ENCODE measurements at regions not wholly inside any gene's neighbourhood (a gene's known extent, or its start where the extent isn't known, plus 50 kb on each side); places are given as distances from the start of the nearest gene placed in this dataset.

- H3K4me2 ChIP-seq (ENCODE audit: insufficient read depth, low read length): no peak overlapping the region
- H3K27me3 ChIP-seq (ENCODE audit: control insufficient read depth in 2 of 2, insufficient read depth in 2 of 2, low read length in 2 of 2): no peaks in the 10 kb centered on the region
- 0% methylated on average over 5 of the region's 5 CpGs for WGBS (ENCODE audit: insufficient coverage, low coverage, missing lambda C conversion rate)
- intact Hi-C loops (cut with micrococcal nuclease) (no loop called here), in situ Hi-C loops (cut with MboI) (no loop called here)
- no peaks in the 10 kb centered on the region for H3K4me1 ChIP-seq (replicated peaks in 1 of 2; ENCODE audit: control insufficient read depth in 2 of 2, insufficient read depth in 2 of 2, low read length in 2 of 2)
- no peak overlapping the region for H3K9ac ChIP-seq (ENCODE audit: insufficient read depth in 1 of 2, low read depth in 2 of 2, low read length in 2 of 2)
- ATAC-seq (no peak), FAIRE-seq (no peak), DNase-seq (ENCODE audit: extremely low read depth in 1 of 4, low spot score in 3 of 4) (no peak)
- H3K36me3 ChIP-seq (ENCODE audit: control insufficient read depth, insufficient read depth, low read length): no peaks in the 10 kb centered on the region
- H3K79me2 ChIP-seq (ENCODE audit: control insufficient read depth, insufficient read depth, low read length): no peaks in the 10 kb centered on the region
- no peaks in the 10 kb centered on the region for H4K20me1 ChIP-seq (replicated peaks; ENCODE audit: control insufficient read depth, insufficient read depth, low read length)
- CTCF ChIA-PET (ENCODE audit: low intra/inter-chr PET ratio): no interaction called here
- H3K9me1 ChIP-seq (ENCODE audit: control insufficient read depth, insufficient read depth, low read length): no peaks in the 10 kb centered on the region
- no peak for TF ChIP-seq TRIM28 (IDR thresholded peaks at IDR 0.05)
- TF ChIP-seq RREB1 (CRISPR knock-in tag; IDR thresholded peaks at IDR 0.05): no peak
- no peak for TF ChIP-seq PRPF4 (IDR thresholded peaks at IDR 0.05; ENCODE audit: insufficient read depth, low read depth, low read length, poor library complexity, severe bottlenecking)
- TF ChIP-seq ZNF445 (CRISPR knock-in tag; IDR thresholded peaks at IDR 0.05; ENCODE audit: low read depth): no peak
- no peak for TF ChIP-seq CEBPB (tag; IDR thresholded peaks at IDR 0.05)
- no peaks in the 10 kb centered on the region for H3K9me3 ChIP-seq (replicated peaks; ENCODE audit: control insufficient read depth, insufficient read depth, low read depth, low read length)
- H3K27ac ChIP-seq (ENCODE audit: extremely low read depth, low read depth, low read length): no peak overlapping the region
- BruUV-seq (replicated peaks): no TSS peak
- POLR2A ChIA-PET: no interaction called here
- H3K4me3 ChIP-seq: no peak overlapping the region
- H2AFZ ChIP-seq (ENCODE audit: low read depth, low read length): no peak overlapping the region
These were observed 996.8 kb downstream of the KCNMA1 start for GRCh38 chr10:76640806-76641205.

Measured in K562 (cell line).